ENCODE measurements at regions not wholly inside any gene's neighbourhood (a gene's known extent, or its start where the extent isn't known, plus 50 kb on each side); places are given as distances from the start of the nearest gene placed in this dataset.

- no peak for DNase-seq
Measured at GRCh38 chr7:115447495-115447894, 525.6 kb downstream of the MDFIC start.

- no peak for DNase-seq
Measured at GRCh38 chr7:115441033-115441432, 519.1 kb downstream of the MDFIC start.

GRCh38 chr7:115435178-115435577 lies 513.3 kb downstream of the MDFIC start:
- no peak for DNase-seq

GRCh38 chr7:115429918-115430317 lies 508.0 kb downstream of the MDFIC start:
- DNase-seq, result no peak

- DNase-seq, result no peak
Measured at GRCh38 chr7:115417662-115418061, 495.8 kb downstream of the MDFIC start.

GRCh38 chr7:115410972-115411686 lies 489.2 kb downstream of the MDFIC start:
- DNase-seq, result peak; percentile 12

- peak; percentile 9 for DNase-seq
Measured at GRCh38 chr7:115410434-115410820, 488.5 kb downstream of the MDFIC start.

GRCh38 chr7:115409682-115410433 lies 488.0 kb downstream of the MDFIC start:
- DNase-seq, result no peak

- DNase-seq, result no peak
Measured at GRCh38 chr7:115406219-115406618, 484.3 kb downstream of the MDFIC start.

GRCh38 chr7:115387137-115387536 lies 465.2 kb downstream of the MDFIC start:
- no peak for DNase-seq

GRCh38 chr7:115379321-115379720 lies 457.4 kb downstream of the MDFIC start:
- DNase-seq, result no peak

GRCh38 chr7:115368998-115369397 lies 447.1 kb downstream of the MDFIC start:
- no peak for DNase-seq

- no peak for DNase-seq
Measured at GRCh38 chr7:115363916-115364315, 442.0 kb downstream of the MDFIC start.

GRCh38 chr7:115359955-115360354 lies 438.1 kb downstream of the MDFIC start:
- DNase-seq, result no peak

- DNase-seq, result no peak
Measured at GRCh38 chr7:115359119-115359518, 437.2 kb downstream of the MDFIC start.

GRCh38 chr7:115357703-115357999 lies 435.8 kb downstream of the MDFIC start:
- no peak for DNase-seq

- no peak for DNase-seq
Measured at GRCh38 chr7:115356999-115357702, 435.3 kb downstream of the MDFIC start.

- peak; percentile 11 for DNase-seq
Measured at GRCh38 chr7:115356139-115356746, 434.3 kb downstream of the MDFIC start.

GRCh38 chr7:115354925-115355324 lies 433.0 kb downstream of the MDFIC start:
- no peak for DNase-seq

- no peak for DNase-seq
Measured at GRCh38 chr7:115352375-115352774, 430.5 kb downstream of the MDFIC start.

- DNase-seq, result no peak
Measured at GRCh38 chr7:115350764-115351163, 428.9 kb downstream of the MDFIC start.

GRCh38 chr7:115349635-115350034 lies 427.7 kb downstream of the MDFIC start:
- no peak for DNase-seq

GRCh38 chr7:115346685-115347084 lies 424.8 kb downstream of the MDFIC start:
- DNase-seq, result no peak

- DNase-seq, result no peak
Measured at GRCh38 chr7:115340828-115341227, 418.9 kb downstream of the MDFIC start.

Measured in CD4-positive, alpha-beta T cell treated with Interleukin-21 for 1 hour (primary cell).